ENCODE measurements at regions not wholly inside any gene's neighbourhood (a gene's known extent, or its start where the extent isn't known, plus 50 kb on each side); places are given as distances from the start of the nearest gene placed in this dataset.
"Not testable (repeated sequence)": the region's sequence is repeated elsewhere in the genome, so short reads cannot be mapped to it uniquely, and the experiment has no call there.

DNA sequence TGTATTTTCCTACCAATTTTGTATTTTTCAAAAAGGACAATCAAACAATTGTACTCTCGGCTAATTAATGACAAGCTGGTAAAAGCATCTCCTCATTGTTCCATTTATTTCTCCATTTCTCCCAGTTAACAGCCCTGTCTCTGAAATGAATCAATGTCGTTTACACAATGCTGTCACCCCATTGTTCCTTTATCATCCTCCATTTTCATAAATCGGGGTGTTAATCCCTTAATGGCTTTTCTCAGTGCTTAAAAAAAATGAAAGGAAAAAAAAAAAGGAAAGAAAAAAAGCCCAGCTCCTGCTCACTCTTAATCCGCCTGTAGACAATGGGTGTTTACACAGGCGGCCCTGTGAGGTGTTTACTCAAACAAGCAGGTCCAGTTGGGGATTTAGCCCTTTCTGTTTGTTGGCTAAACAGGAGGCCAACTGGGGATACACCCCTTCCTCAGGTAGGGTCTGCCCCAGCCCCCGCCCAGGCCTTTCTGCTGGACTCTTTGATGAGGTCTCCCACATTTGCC lies 86.8 kb upstream of the SALL1 start:
- no peaks in the 10 kb centered on the region for H3K27me3 Mint-ChIP-seq
- DNase-seq (ENCODE audit: low spot score in 2 of 2) (no peak), ATAC-seq (replicated peaks; ENCODE audit: extremely low read depth, poor library complexity, severe bottlenecking) (no peak)
- peaks cover 13% of the 10 kb centered on the region for H3K9me3 Mint-ChIP-seq
- H3K4me3 Mint-ChIP-seq, result no peak overlapping the region
- peaks cover 2% of the 10 kb centered on the region for H3K36me3 Mint-ChIP-seq (ENCODE audit: insufficient read depth)
- no peak overlapping the region for H3K27ac Mint-ChIP-seq (ENCODE audit: low read depth)
- no peaks in the 10 kb centered on the region for H3K4me1 Mint-ChIP-seq

DNA sequence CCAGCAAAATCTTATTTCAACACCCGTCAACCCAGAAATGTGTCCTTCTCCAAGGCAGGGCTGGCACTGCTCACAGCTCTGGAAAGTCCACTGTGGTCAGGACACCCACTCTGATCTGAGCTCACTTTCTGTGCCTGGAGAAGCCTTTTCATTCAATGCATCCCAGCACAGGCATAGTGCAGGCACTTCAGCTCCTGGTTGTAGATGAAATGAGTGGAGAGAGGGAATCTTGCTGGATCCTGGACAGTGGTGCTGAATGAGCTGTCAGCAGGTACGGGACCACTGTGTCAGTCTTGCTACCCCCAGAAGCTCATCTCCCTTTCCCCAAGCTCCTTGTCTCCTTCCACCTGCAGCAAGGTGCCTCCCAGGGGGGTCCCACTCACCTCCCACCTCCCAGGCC lies 86.1 kb upstream of the SALL1 start:
- ATAC-seq (replicated peaks; ENCODE audit: extremely low read depth, poor library complexity, severe bottlenecking), result no peak
- H3K4me3 Mint-ChIP-seq, result no peak overlapping the region

DNA sequence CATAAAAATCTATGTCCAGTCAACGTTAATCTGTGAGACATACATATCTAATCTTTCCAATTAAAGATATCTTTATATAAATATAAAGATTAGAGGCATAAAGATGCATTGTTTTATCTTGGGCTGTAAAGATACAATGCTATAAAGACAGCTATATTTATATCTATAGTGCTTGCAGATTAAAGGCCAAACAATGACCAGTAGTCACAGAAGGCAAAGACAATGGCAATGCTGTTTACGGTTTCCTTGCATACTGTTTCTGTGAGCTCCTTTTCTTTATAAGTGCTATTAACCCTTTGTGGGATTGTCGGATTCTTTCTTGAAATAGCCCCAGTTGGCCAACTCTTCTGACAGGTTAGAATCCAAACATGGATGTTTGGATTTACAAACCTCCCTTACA lies 85.5 kb upstream of the SALL1 start:
- no peak overlapping the region for H3K4me3 Mint-ChIP-seq
- no peak for DNase-seq (ENCODE audit: low spot score in 2 of 2)
- no peaks in the 10 kb centered on the region for H3K27me3 Mint-ChIP-seq
- peaks cover 2% of the 10 kb centered on the region for H3K36me3 Mint-ChIP-seq (ENCODE audit: insufficient read depth)
- peaks cover 13% of the 10 kb centered on the region for H3K9me3 Mint-ChIP-seq
- H3K4me1 Mint-ChIP-seq, result no peaks in the 10 kb centered on the region
- H3K27ac Mint-ChIP-seq (ENCODE audit: low read depth), result no peak overlapping the region
- no peak for ATAC-seq (replicated peaks; ENCODE audit: extremely low read depth, poor library complexity, severe bottlenecking)

More for the DNA sequence above, 86.1 kb upstream of the SALL1 start:
- Mint-ChIP-seq H3K27me3 (no peaks in the 10 kb centered on the region), H3K4me1 (no peaks in the 10 kb centered on the region), H3K27ac (ENCODE audit: low read depth) (no peak overlapping the region), H3K9me3 (peaks cover 13% of the 10 kb centered on the region), H3K36me3 (ENCODE audit: insufficient read depth) (peaks cover 2% of the 10 kb centered on the region)
- DNase-seq (ENCODE audit: low spot score in 2 of 2), result no peak

DNA sequence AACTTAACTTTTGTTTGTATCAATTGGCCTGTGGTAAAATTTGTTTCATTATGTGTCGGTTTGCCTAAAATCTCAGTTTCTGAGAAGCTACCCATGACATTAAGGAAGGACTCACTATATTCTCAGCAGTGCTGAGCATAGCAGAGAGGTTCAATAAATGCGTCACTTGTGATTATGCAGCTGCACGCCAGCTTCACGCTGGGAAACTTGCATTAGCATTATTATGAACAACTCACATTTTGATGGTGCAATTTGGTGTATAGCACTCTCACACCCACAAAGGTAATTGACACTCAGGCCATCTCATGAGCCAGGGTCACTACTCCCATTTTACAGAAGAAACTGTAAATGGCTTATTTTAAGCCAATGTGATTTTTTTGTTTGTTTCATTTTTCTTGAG lies 80.6 kb upstream of the SALL1 start:
- H3K4me1 Mint-ChIP-seq, result no peaks in the 10 kb centered on the region
- no peaks in the 10 kb centered on the region for H3K27me3 Mint-ChIP-seq
- H3K27ac Mint-ChIP-seq (ENCODE audit: low read depth), result no peak overlapping the region

DNA sequence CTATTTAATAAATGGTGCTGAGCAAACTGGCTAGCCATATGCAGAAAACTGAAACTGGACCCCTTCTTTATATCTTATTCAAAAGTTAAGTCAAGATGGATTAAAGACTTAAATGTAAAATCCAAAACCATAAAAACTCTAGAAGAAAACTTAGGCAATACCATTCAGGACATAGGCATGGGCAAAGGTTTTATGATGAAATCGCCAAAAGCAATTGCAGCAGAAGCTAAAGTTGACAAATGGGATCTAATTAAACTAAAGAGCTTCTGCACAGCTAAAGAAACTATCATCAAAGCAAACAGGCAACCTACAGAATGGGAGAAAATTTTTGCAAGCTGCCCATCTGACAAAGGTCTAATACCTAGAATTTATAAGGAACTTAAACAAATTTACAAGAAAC lies 79.0 kb upstream of the SALL1 start:
- not testable (repeated sequence) for H3K27ac Mint-ChIP-seq (ENCODE audit: low read depth); DNase-seq (ENCODE audit: low spot score in 2 of 2); H3K36me3 Mint-ChIP-seq (ENCODE audit: insufficient read depth); H3K9me3 Mint-ChIP-seq; H3K4me3 Mint-ChIP-seq; H3K4me1 Mint-ChIP-seq; ATAC-seq (replicated peaks; ENCODE audit: extremely low read depth, poor library complexity, severe bottlenecking); H3K27me3 Mint-ChIP-seq

More for the DNA sequence above, 80.6 kb upstream of the SALL1 start:
- H3K9me3 Mint-ChIP-seq, result no peaks in the 10 kb centered on the region
- H3K4me3 Mint-ChIP-seq, result no peak overlapping the region
- ATAC-seq (replicated peaks; ENCODE audit: extremely low read depth, poor library complexity, severe bottlenecking) (no peak), DNase-seq (ENCODE audit: low spot score in 2 of 2) (no peak)
- H3K36me3 Mint-ChIP-seq (ENCODE audit: insufficient read depth), result peaks cover 2% of the 10 kb centered on the region

DNA sequence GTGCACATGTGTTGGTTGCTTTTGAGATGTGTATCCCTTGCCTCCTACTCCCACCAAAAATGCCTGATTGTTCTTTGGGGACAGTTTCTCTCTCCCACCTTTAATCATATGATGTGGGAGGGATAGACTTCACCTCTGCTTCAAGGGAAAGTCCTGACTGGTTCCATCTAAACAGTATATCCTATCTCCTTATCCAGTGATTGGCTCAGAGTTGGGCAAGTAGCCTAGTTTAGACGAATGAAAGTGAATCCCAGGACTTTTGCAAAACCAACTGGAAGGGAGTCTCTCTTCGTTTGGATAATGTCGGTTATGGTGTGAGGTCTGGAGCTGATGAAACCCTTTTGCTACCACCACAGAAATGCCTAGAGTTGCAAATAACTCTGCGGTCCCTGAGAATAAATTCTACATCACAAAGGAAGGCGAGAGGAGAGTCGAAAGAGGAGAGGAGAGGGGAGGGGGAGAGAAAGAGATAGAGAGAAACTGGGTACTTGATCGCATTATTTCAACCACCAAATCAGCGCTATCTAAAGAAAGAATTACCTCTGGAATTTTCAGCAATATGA lies 77.1 kb upstream of the SALL1 start:
- Mint-ChIP-seq H3K4me1 (no peaks in the 10 kb centered on the region), H3K4me3 (no peak overlapping the region), H3K36me3 (ENCODE audit: insufficient read depth) (peaks cover under 1% of the 10 kb centered on the region), H3K27ac (ENCODE audit: low read depth) (no peak overlapping the region), H3K27me3 (no peaks in the 10 kb centered on the region), H3K9me3 (peaks cover 6% of the 10 kb centered on the region)
- DNase-seq (ENCODE audit: low spot score in 2 of 2) (no peak), ATAC-seq (replicated peaks; ENCODE audit: extremely low read depth, poor library complexity, severe bottlenecking) (no peak)

DNA sequence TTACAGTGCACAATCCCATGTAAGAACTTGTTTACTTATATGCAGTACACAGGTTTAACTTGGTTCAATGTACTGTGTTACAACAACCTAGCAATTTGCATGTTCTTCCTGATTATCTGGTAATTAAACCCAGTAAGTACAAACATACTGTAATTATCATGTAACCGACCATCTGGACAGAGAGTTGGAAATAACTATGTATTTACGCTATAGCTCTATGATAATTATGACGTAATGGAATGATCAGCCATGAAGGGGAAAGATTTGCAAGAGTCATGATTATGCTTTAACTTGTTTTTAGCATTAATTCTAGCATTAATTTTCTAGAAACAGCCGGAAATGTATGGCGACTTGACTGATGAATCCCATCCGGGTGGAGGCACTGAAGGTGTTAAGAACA lies 74.8 kb upstream of the SALL1 start:
- Mint-ChIP-seq H3K27me3 (no peaks in the 10 kb centered on the region), H3K27ac (ENCODE audit: low read depth) (no peak overlapping the region), H3K36me3 (ENCODE audit: insufficient read depth) (peaks cover 2% of the 10 kb centered on the region), H3K9me3 (peaks cover 6% of the 10 kb centered on the region), H3K4me3 (no peak overlapping the region), H3K4me1 (no peaks in the 10 kb centered on the region)
- ATAC-seq (replicated peaks; ENCODE audit: extremely low read depth, poor library complexity, severe bottlenecking) (no peak), DNase-seq (ENCODE audit: low spot score in 2 of 2) (no peak)

DNA sequence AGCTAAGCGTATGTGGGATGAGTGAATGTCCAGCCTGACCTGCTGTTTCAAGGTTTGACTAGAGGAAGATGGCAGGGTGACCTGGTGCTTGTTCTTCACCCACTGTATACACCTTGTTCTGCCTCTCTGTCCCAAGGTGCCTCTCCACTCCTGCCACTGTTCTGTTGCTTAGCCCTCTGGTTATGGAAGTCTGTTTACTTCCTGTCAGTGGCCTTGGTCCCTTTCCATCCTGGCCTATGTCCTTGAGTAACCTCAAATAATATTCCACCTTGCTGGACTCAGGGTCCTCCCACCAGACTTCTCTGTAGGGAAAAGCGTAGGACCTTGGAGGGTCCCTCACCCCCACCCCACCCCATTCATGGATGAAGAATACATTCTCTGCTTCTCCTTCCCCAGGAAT lies 73.2 kb upstream of the SALL1 start:
- no peak overlapping the region for H3K27ac Mint-ChIP-seq (ENCODE audit: low read depth)

DNA sequence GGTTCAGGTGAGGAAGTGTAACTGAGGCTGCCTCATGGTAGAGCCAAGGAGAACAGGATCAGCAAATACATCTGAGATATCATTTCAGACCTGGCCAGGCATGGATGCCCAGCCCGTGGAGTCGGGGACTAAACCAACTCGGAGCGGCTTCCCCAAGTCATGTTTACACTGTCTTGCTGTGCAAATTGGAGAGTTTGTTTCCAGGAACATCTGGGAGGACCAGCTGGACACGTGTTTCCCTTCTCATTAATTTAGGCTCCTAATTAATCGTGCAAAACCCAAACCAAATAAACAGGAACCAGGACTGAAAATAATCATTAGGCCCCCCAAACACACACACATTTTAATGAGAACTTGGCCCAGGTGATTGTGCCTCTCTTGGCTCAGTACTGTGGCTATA lies 70.9 kb upstream of the SALL1 start:
- no peaks in the 10 kb centered on the region for H3K4me1 Mint-ChIP-seq
- ATAC-seq (replicated peaks; ENCODE audit: extremely low read depth, poor library complexity, severe bottlenecking), result no peak
- peaks cover 2% of the 10 kb centered on the region for H3K36me3 Mint-ChIP-seq (ENCODE audit: insufficient read depth)
- no peak overlapping the region for H3K27ac Mint-ChIP-seq (ENCODE audit: low read depth)
- no peak overlapping the region for H3K4me3 Mint-ChIP-seq
- peaks cover 13% of the 10 kb centered on the region for H3K9me3 Mint-ChIP-seq
- no peak for DNase-seq (ENCODE audit: low spot score in 2 of 2)
- H3K27me3 Mint-ChIP-seq, result no peaks in the 10 kb centered on the region

More for the DNA sequence above, 73.2 kb upstream of the SALL1 start:
- DNase-seq (ENCODE audit: low spot score in 2 of 2) (no peak), ATAC-seq (replicated peaks; ENCODE audit: extremely low read depth, poor library complexity, severe bottlenecking) (no peak)
- Mint-ChIP-seq H3K27me3 (no peaks in the 10 kb centered on the region), H3K36me3 (ENCODE audit: insufficient read depth) (peaks cover 2% of the 10 kb centered on the region), H3K4me1 (no peaks in the 10 kb centered on the region), H3K4me3 (no peak overlapping the region), H3K9me3 (peaks cover 13% of the 10 kb centered on the region)

DNA sequence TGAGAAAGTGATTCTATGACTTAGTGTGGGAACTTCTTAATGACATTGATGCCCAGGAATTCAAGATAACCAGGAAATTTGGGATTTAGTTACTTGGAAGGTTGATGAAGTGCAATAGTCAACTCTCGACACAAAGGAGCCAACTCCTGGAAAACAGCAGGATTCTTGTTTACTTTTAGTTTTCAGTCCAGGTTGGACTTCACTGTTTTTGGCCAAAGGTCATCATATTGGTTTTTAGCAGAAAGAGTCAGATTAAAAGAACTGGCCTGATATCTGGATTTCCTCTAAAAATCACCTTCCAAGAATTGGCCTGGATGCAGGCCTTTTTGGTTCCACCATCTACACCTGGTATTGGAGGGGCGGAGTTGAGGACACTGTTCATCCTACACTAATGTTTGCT lies 60.1 kb upstream of the SALL1 start:
- H3K27ac Mint-ChIP-seq (ENCODE audit: low read depth), result no peak overlapping the region

DNA sequence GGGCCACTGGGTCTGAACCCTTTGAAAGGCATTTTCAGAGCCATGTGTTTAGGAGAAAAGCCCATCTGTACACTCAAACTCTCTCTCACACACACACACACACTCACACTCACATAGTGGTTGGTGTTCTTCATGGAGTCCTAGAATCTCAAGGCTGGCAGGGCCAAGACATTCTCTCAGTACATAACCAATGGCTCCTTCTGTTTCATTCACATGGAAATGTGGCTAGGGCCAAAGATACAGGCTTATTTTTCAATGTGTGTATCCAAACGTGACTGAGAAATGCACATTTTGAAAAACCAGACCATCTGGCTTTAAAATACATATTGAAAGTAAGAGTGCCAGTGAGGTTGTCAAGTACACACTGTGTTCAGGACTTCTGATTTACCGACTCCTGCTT lies 59.0 kb upstream of the SALL1 start:
- Mint-ChIP-seq H3K36me3 (ENCODE audit: insufficient read depth) (no peaks in the 10 kb centered on the region), H3K4me3 (no peak overlapping the region), H3K27ac (ENCODE audit: low read depth) (no peak overlapping the region), H3K9me3 (peaks cover 6% of the 10 kb centered on the region), H3K27me3 (no peaks in the 10 kb centered on the region), H3K4me1 (no peaks in the 10 kb centered on the region)
- DNase-seq (ENCODE audit: low spot score in 2 of 2) (no peak), ATAC-seq (replicated peaks; ENCODE audit: extremely low read depth, poor library complexity, severe bottlenecking) (no peak)

More for the DNA sequence above, 60.1 kb upstream of the SALL1 start:
- Mint-ChIP-seq H3K4me3 (no peak overlapping the region), H3K27me3 (no peaks in the 10 kb centered on the region), H3K9me3 (peaks cover 14% of the 10 kb centered on the region), H3K36me3 (ENCODE audit: insufficient read depth) (peaks cover 3% of the 10 kb centered on the region), H3K4me1 (no peaks in the 10 kb centered on the region)
- DNase-seq (ENCODE audit: low spot score in 2 of 2) (no peak), ATAC-seq (replicated peaks; ENCODE audit: extremely low read depth, poor library complexity, severe bottlenecking) (no peak)

DNA sequence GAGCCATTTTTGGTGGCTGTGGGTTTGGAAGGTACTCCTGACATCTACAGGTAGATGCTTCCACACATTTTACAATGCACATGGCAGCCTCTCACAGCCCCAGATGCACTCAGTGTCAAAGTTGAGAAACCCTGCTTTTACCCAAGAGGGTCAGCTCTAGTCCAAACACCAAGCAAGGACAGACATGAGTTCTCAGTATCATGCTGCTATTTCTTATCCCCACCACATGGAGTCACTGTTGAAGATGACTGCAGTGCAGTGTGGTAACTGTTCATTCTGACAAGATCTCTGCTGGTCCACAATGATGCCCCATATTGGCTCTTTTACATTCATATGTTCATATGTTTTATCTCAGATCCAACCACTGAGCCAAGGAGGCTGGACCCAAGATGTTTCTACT lies 50.5 kb upstream of the SALL1 start:
- no peak overlapping the region for H3K27ac Mint-ChIP-seq (ENCODE audit: low read depth)
- no peak for ATAC-seq (replicated peaks; ENCODE audit: extremely low read depth, poor library complexity, severe bottlenecking)
- H3K27me3 Mint-ChIP-seq, result no peaks in the 10 kb centered on the region
- DNase-seq (ENCODE audit: low spot score in 2 of 2), result no peak
- no peaks in the 10 kb centered on the region for H3K36me3 Mint-ChIP-seq (ENCODE audit: insufficient read depth)
- H3K4me1 Mint-ChIP-seq, result no peaks in the 10 kb centered on the region
- H3K4me3 Mint-ChIP-seq, result no peak overlapping the region
- H3K9me3 Mint-ChIP-seq, result peaks cover 11% of the 10 kb centered on the region

Data from central memory CD8-positive, alpha-beta T cell (primary cell).